Panc1 (cell line): ENCODE measurements at regions not wholly inside any gene's neighbourhood (a gene's known extent, or its start where the extent isn't known, plus 50 kb on each side); places are given as distances from the start of the nearest gene placed in this dataset.

Source experiments
- POLR2AphosphoS5 ChIP-seq: IDR thresholded peaks from 2 replicates; pipeline ENCODE4 v1.6.1; 2012; ENCODE audit warnings: mild to moderate bottlenecking, low read depth, low read length, moderate library complexity
- REST ChIP-seq, 2 experiments: IDR thresholded peaks; 2 replicates each; pipeline ENCODE4 v1.6.1; 2011 to 2012; ENCODE audit warnings: low read depth in 2 of 2, control low read depth in 1 of 2, low read length in 1 of 2, mild to moderate bottlenecking in 1 of 2, moderate library complexity in 1 of 2; ENCODE audit not compliant: insufficient read depth in 1 of 2
- TF ChIP-seq, protein P1 (sequence below): fragments of 450-650 bp; IDR thresholded peaks from 2 replicates; pipeline ENCODE4 v1.5.1; 2017; ENCODE audit warnings: mild to moderate bottlenecking

- TF ChIP-seq, protein P1, sequence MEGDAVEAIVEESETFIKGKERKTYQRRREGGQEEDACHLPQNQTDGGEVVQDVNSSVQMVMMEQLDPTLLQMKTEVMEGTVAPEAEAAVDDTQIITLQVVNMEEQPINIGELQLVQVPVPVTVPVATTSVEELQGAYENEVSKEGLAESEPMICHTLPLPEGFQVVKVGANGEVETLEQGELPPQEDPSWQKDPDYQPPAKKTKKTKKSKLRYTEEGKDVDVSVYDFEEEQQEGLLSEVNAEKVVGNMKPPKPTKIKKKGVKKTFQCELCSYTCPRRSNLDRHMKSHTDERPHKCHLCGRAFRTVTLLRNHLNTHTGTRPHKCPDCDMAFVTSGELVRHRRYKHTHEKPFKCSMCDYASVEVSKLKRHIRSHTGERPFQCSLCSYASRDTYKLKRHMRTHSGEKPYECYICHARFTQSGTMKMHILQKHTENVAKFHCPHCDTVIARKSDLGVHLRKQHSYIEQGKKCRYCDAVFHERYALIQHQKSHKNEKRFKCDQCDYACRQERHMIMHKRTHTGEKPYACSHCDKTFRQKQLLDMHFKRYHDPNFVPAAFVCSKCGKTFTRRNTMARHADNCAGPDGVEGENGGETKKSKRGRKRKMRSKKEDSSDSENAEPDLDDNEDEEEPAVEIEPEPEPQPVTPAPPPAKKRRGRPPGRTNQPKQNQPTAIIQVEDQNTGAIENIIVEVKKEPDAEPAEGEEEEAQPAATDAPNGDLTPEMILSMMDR: no peak
- TF ChIP-seq POLR2AphosphoS5 (no peak), REST (IDR thresholded peaks at IDR 0.05; ENCODE audit: insufficient read depth in 1 of 2, low read depth in 2 of 2, low read length in 1 of 2) (no peak)
These were observed 470.1 kb upstream of the LARGE1 start for GRCh38 chr22:34390400-34390799.
